OCI-LY3 (cell line): ENCODE measurements at regions not wholly inside any gene's neighbourhood (a gene's known extent, or its start where the extent isn't known, plus 50 kb on each side); places are given as distances from the start of the nearest gene placed in this dataset.

Source experiments
- CTCF ChIP-seq: fragments of 200-600, 300-600 bp; sonication (generic); IDR thresholded peaks from 2 replicates; pipeline ENCODE4 v1.5.1; 2014; ENCODE audit warnings: antibody characterized with exemption, low read length, low read depth
- EZH2phosphoT487 ChIP-seq: fragments of 200-600 bp; shearing (Covaris generic); IDR thresholded peaks from 2 replicates; pipeline ENCODE4 v1.6.1; 2018; ENCODE audit warnings: antibody characterized with exemption, mixed run types, low read depth

GRCh38 chr12:107196681-107197080 is 103.3 kb upstream of the CRY1 start:
- TF ChIP-seq CTCF (no peak), EZH2phosphoT487 (no peak)
